ENCODE measurements at regions not wholly inside any gene's neighbourhood (a gene's known extent, or its start where the extent isn't known, plus 50 kb on each side); places are given as distances from the start of the nearest gene placed in this dataset.

- Histone ChIP-seq H3K9me3 (ENCODE audit: insufficient read depth, low read depth, low read length) (0 out of 2 replicates have a peak, but pooled peaks cover 8% of the 10 kb centered on the region), H3K4me1 (ENCODE audit: insufficient read depth, low read length) (no peaks in the 10 kb centered on the region), H3K9ac (ENCODE audit: low read depth, low read length) (no peak overlapping the region), H3K27me3 (ENCODE audit: insufficient read depth, low read length) (no peaks in the 10 kb centered on the region), H3K27ac (ENCODE audit: low read depth, low read length) (no peak overlapping the region), H3K36me3 (ENCODE audit: insufficient read depth, low read length) (no peaks in the 10 kb centered on the region), H3K4me3 (ENCODE audit: low read length) (no peak overlapping the region)
- 85% methylated on average over 5 of the region's 7 CpGs for WGBS
Measured at GRCh38 chr19:13712767-13713201, 51.5 kb upstream of the MRI1 start.

DNA sequence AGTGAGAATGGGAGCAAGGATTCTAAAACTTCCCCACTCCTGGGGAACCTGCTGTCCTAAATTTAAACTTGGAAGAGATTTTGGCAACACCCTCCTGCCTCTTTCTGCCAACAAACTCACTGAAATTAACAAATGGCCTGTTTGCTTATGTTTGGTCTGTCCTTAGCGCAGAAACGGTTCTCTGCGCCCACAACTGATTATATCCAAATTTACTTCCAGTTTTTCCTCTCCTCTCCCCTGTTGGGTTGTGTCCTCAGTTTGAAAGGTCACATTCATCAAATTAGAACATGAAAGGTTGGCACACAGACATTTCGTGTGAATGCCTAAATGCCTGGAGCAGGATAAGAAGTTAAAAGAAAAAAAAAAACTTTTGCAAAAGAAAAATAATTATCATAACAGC is 56.4 kb upstream of the MRI1 start:
- no peak overlapping the region for H3K27ac ChIP-seq (ENCODE audit: low read depth, low read length)
- H3K4me3 ChIP-seq (ENCODE audit: low read length): no peak overlapping the region
- no peak overlapping the region for H3K9ac ChIP-seq (ENCODE audit: low read depth, low read length)
- H3K9me3 ChIP-seq (ENCODE audit: insufficient read depth, low read depth, low read length): 0 out of 2 replicates have a peak, but pooled peaks cover 6% of the 10 kb centered on the region
- H3K27me3 ChIP-seq (ENCODE audit: insufficient read depth, low read length): no peaks in the 10 kb centered on the region
- no peaks in the 10 kb centered on the region for H3K4me1 ChIP-seq (ENCODE audit: insufficient read depth, low read length)
- WGBS: 88% methylated on average over 3 of the region's 4 CpGs
- H3K36me3 ChIP-seq (ENCODE audit: insufficient read depth, low read length): no peaks in the 10 kb centered on the region

DNA sequence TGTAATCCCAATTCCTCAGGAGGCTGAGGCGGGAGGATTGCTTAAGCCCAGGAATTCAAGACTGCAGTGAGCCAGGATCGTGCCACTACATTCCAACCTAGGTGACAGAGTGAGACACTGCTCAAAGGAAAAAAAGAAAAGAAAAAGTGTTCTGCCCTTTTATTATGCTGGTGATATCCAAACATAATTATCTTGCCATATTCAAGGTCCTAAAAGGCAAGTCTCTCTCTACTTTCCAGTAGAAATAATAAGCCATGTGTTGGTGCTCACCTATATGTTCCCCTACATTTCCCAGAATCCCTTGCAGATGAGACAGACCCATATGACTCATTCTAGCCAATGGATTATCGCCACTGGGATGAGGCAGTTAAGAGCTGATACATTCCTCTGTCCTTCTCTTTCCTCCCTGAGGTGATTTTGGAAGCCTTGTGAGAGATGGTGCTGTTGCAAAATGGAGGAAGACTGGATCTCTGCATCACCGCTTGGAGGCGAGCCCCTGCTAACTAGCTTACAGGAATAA is 58.3 kb upstream of the MRI1 start:
- 0 out of 2 replicates have a peak, but pooled peaks cover 6% of the 10 kb centered on the region for H3K9me3 ChIP-seq (ENCODE audit: insufficient read depth, low read depth, low read length)
- H3K4me1 ChIP-seq (ENCODE audit: insufficient read depth, low read length): no peaks in the 10 kb centered on the region
- H3K9ac ChIP-seq (ENCODE audit: low read depth, low read length): no peak overlapping the region
- H3K4me3 ChIP-seq (ENCODE audit: low read length): no peak overlapping the region
- 89% methylated on average over 5 of the region's 5 CpGs for WGBS
- H3K36me3 ChIP-seq (ENCODE audit: insufficient read depth, low read length): no peaks in the 10 kb centered on the region
- H3K27ac ChIP-seq (ENCODE audit: low read depth, low read length): no peak overlapping the region
- H3K27me3 ChIP-seq (ENCODE audit: insufficient read depth, low read length): no peaks in the 10 kb centered on the region

DNA sequence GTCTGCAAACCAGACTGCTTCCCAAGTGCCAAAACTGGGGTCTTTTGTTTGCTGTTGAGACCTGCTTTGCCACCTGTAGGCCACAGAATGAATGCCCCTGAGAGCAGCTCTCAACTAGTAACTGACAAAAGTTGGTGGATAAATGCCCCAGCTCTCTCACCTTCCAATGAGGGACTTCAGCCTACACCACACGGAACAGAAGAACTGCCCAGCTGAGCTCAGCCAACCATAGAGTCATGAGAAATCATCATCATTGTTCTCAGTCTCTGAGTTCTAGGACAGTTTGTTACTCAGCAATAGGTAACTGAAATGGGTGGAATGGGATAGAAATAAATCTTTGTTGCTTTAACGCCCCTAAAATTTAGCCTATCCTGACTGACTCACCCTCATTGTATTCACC is 59.1 kb upstream of the MRI1 start:
- H3K36me3 ChIP-seq (ENCODE audit: insufficient read depth, low read length): no peaks in the 10 kb centered on the region
- H3K9ac ChIP-seq (ENCODE audit: low read depth, low read length): no peak overlapping the region
- 0 out of 2 replicates have a peak, but pooled peaks cover 6% of the 10 kb centered on the region for H3K9me3 ChIP-seq (ENCODE audit: insufficient read depth, low read depth, low read length)
- no peaks in the 10 kb centered on the region for H3K27me3 ChIP-seq (ENCODE audit: insufficient read depth, low read length)
- no peak overlapping the region for H3K27ac ChIP-seq (ENCODE audit: low read depth, low read length)
- H3K4me1 ChIP-seq (ENCODE audit: insufficient read depth, low read length): no peaks in the 10 kb centered on the region
- 94% methylated on average over 2 of the region's 2 CpGs for WGBS
- H3K4me3 ChIP-seq (ENCODE audit: low read length): no peak overlapping the region

DNA sequence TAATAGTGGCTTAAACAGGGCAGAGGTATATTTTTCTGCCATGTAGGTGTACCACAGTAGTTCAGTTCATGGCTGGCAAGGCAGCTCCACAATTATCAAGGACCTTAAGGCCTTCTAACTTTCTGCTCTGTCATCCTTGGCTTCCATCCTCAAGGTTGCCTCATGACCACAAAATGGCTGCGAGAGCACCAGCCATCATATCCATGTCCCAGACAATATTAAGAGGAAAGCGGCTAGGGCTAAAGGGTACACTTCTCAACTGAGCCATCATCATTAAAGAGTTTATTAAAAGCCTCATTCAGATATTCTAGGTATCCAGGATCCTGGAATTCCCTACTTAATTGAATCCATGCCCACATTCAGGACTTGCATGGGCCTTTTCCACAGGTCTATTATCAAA is 62.7 kb upstream of the MRI1 start:
- Histone ChIP-seq H3K36me3 (ENCODE audit: insufficient read depth, low read length) (no peaks in the 10 kb centered on the region), H3K9me3 (ENCODE audit: insufficient read depth, low read depth, low read length) (0 out of 2 replicates have a peak, but pooled peaks cover 6% of the 10 kb centered on the region), H3K4me3 (ENCODE audit: low read length) (no peak overlapping the region), H3K4me1 (ENCODE audit: insufficient read depth, low read length) (no peaks in the 10 kb centered on the region), H3K9ac (ENCODE audit: low read depth, low read length) (no peak overlapping the region), H3K27ac (ENCODE audit: low read depth, low read length) (no peak overlapping the region), H3K27me3 (ENCODE audit: insufficient read depth, low read length) (no peaks in the 10 kb centered on the region)
- 96% methylated on average over 2 of the region's 2 CpGs for WGBS

- 97% methylated on average over 8 of the region's 8 CpGs for WGBS
Measured at GRCh38 chr19:13700621-13701020, 63.7 kb upstream of the MRI1 start.

GRCh38 chr19:13699786-13700185 is 64.5 kb upstream of the MRI1 start:
- no peaks in the 10 kb centered on the region for H3K27me3 ChIP-seq (ENCODE audit: insufficient read depth, low read length)
- no peaks in the 10 kb centered on the region for H3K4me1 ChIP-seq (ENCODE audit: insufficient read depth, low read length)
- no peak overlapping the region for H3K9ac ChIP-seq (ENCODE audit: low read depth, low read length)
- H3K4me3 ChIP-seq (ENCODE audit: low read length): no peak overlapping the region
- no peaks in the 10 kb centered on the region for H3K9me3 ChIP-seq (ENCODE audit: insufficient read depth, low read depth, low read length)
- WGBS: 83% methylated on average over 3 of the region's 4 CpGs
- H3K27ac ChIP-seq (ENCODE audit: low read depth, low read length): no peak overlapping the region
- no peaks in the 10 kb centered on the region for H3K36me3 ChIP-seq (ENCODE audit: insufficient read depth, low read length)

More at GRCh38 chr19:13700621-13701020, 63.7 kb upstream of the MRI1 start:
- H3K9me3 ChIP-seq (ENCODE audit: insufficient read depth, low read depth, low read length): 0 out of 2 replicates have a peak, but pooled peaks cover 6% of the 10 kb centered on the region
- H3K27me3 ChIP-seq (ENCODE audit: insufficient read depth, low read length): no peaks in the 10 kb centered on the region
- no peak overlapping the region for H3K27ac ChIP-seq (ENCODE audit: low read depth, low read length)
- no peak overlapping the region for H3K9ac ChIP-seq (ENCODE audit: low read depth, low read length)
- no peaks in the 10 kb centered on the region for H3K36me3 ChIP-seq (ENCODE audit: insufficient read depth, low read length)
- no peak overlapping the region for H3K4me3 ChIP-seq (ENCODE audit: low read length)
- no peaks in the 10 kb centered on the region for H3K4me1 ChIP-seq (ENCODE audit: insufficient read depth, low read length)

- Histone ChIP-seq H3K9me3 (ENCODE audit: insufficient read depth, low read depth, low read length) (no peaks in the 10 kb centered on the region), H3K4me1 (ENCODE audit: insufficient read depth, low read length) (no peaks in the 10 kb centered on the region), H3K36me3 (ENCODE audit: insufficient read depth, low read length) (no peaks in the 10 kb centered on the region), H3K27me3 (ENCODE audit: insufficient read depth, low read length) (no peaks in the 10 kb centered on the region), H3K9ac (ENCODE audit: low read depth, low read length) (no peak overlapping the region), H3K4me3 (ENCODE audit: low read length) (no peak overlapping the region), H3K27ac (ENCODE audit: low read depth, low read length) (no peak overlapping the region)
- WGBS: 80% methylated on average over 1 of the region's 1 CpG
Measured at GRCh38 chr19:13696839-13697238, 67.5 kb upstream of the MRI1 start.

GRCh38 chr19:13693889-13694288 is 70.4 kb upstream of the MRI1 start:
- H3K27ac ChIP-seq (ENCODE audit: low read depth, low read length): no peak overlapping the region
- 80% methylated on average over 4 of the region's 4 CpGs for WGBS
- H3K9me3 ChIP-seq (ENCODE audit: insufficient read depth, low read depth, low read length): no peaks in the 10 kb centered on the region; the same call in 1 of the 2 replicates
- no peak overlapping the region for H3K9ac ChIP-seq (ENCODE audit: low read depth, low read length)
- H3K4me3 ChIP-seq (ENCODE audit: low read length): no peak overlapping the region
- no peaks in the 10 kb centered on the region for H3K27me3 ChIP-seq (ENCODE audit: insufficient read depth, low read length)
- H3K36me3 ChIP-seq (ENCODE audit: insufficient read depth, low read length): no peaks in the 10 kb centered on the region
- H3K4me1 ChIP-seq (ENCODE audit: insufficient read depth, low read length): no peaks in the 10 kb centered on the region

DNA sequence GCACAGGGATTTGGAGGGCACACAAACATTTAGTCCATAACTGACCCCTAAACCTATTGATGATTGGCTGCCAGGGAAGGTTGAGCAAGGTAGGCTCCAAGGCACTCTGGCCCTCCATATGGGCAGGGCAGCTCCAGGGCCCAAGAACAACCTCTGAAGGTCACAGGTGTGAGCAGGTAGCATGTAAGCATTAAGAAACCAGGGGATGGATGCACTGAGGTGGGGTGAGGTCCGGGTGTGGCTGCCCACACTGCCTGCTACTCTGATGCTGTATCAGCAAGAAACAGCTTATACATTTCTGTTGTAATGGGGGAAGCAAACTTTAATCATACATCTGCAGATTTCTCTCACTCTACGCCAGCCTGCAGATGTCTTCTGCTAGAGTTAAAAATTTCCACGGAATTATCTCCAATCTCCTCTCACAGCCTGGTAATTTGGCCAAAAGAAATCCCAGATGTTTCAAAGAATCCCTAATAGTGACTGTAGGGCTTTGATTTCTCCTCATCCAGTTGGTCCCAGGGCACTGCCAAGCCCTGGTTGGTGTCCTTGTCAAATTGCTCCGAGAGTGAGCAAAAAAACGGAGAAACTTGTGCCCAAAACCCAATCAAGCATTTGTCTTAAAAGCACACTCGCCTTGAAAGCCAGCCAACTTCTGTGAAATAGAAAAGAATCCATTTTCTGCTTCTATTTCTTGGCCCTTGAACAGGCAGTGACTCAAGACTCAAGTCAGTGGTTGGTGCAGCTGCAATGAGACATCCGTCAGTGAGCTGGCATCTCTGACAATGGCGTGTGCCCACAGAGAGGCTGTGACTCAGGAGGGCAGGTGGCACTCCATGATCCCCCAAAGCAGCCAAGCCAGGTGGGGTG is 72.5 kb upstream of the MRI1 start:
- no peak overlapping the region for H3K9ac ChIP-seq (ENCODE audit: low read depth, low read length)
- H3K27me3 ChIP-seq (ENCODE audit: insufficient read depth, low read length): no peaks in the 10 kb centered on the region
- no peak overlapping the region for H3K4me3 ChIP-seq (ENCODE audit: low read length)
- H3K36me3 ChIP-seq (ENCODE audit: insufficient read depth, low read length): no peaks in the 10 kb centered on the region
- no peaks in the 10 kb centered on the region; the same call in 1 of the 2 replicates for H3K9me3 ChIP-seq (ENCODE audit: insufficient read depth, low read depth, low read length)
- no peaks in the 10 kb centered on the region for H3K4me1 ChIP-seq (ENCODE audit: insufficient read depth, low read length)
- no peak overlapping the region for H3K27ac ChIP-seq (ENCODE audit: low read depth, low read length)
- WGBS: 80% methylated on average over 8 of the region's 8 CpGs

GRCh38 chr19:13689085-13689484 is 75.2 kb upstream of the MRI1 start:
- H3K9ac ChIP-seq (ENCODE audit: low read depth, low read length): no peak overlapping the region
- no peaks in the 10 kb centered on the region for H3K36me3 ChIP-seq (ENCODE audit: insufficient read depth, low read length)
- no peaks in the 10 kb centered on the region for H3K27me3 ChIP-seq (ENCODE audit: insufficient read depth, low read length)
- H3K4me1 ChIP-seq (ENCODE audit: insufficient read depth, low read length): no peaks in the 10 kb centered on the region
- no peak overlapping the region for H3K27ac ChIP-seq (ENCODE audit: low read depth, low read length)
- H3K4me3 ChIP-seq (ENCODE audit: low read length): no peak overlapping the region
- H3K9me3 ChIP-seq (ENCODE audit: insufficient read depth, low read depth, low read length): no peaks in the 10 kb centered on the region; the same call in 1 of the 2 replicates
- 82% methylated on average over 3 of the region's 3 CpGs for WGBS

All from HUES64 (cell line).